Chondrocyte (in vitro differentiated cells): ENCODE measurements at regions not wholly inside any gene's neighbourhood (a gene's known extent, or its start where the extent isn't known, plus 50 kb on each side); places are given as distances from the start of the nearest gene placed in this dataset.

Experiments used
- DNase-seq: peaks from one replicate; pipeline ENCODE4 v3.0.0; 2021; ENCODE audit warnings: mixed read lengths, low spot score
- H3K27ac Mint-ChIP-seq: one replicate; pipeline ENCODE4 v1.8.0; 2021; ENCODE audit warnings: mild to moderate bottlenecking, moderate library complexity, mixed read lengths; ENCODE audit not compliant: unreplicated experiment
- H3K27me3 Mint-ChIP-seq: 2 replicates; pipeline ENCODE4 v1.8.0; 2021; ENCODE audit warnings: low read depth, mixed read lengths
- H3K36me3 Mint-ChIP-seq: 2 replicates; pipeline ENCODE4 v1.8.0; 2021; ENCODE audit warnings: low read depth, mixed read lengths
- H3K4me1 Mint-ChIP-seq: 2 replicates; pipeline ENCODE4 v1.8.0; 2021; ENCODE audit warnings: low read depth, mild to moderate bottlenecking, mixed read lengths
- H3K4me3 Mint-ChIP-seq: one replicate; pipeline ENCODE4 v1.8.0; 2021; ENCODE audit warnings: mild to moderate bottlenecking, moderate library complexity, mixed read lengths; ENCODE audit not compliant: unreplicated experiment
- H3K9me3 Mint-ChIP-seq: 2 replicates; pipeline ENCODE4 v1.8.0; 2021; ENCODE audit warnings: low read depth, mixed read lengths
- TF ChIP-seq, protein P1 (sequence below): fragments of 200-600 bp; sonication (generic); IDR thresholded peaks from 2 replicates; pipeline ENCODE4 v1.5.0; 2021; ENCODE audit warnings: antibody characterized with exemption, mild to moderate bottlenecking, moderate library complexity

DNA sequence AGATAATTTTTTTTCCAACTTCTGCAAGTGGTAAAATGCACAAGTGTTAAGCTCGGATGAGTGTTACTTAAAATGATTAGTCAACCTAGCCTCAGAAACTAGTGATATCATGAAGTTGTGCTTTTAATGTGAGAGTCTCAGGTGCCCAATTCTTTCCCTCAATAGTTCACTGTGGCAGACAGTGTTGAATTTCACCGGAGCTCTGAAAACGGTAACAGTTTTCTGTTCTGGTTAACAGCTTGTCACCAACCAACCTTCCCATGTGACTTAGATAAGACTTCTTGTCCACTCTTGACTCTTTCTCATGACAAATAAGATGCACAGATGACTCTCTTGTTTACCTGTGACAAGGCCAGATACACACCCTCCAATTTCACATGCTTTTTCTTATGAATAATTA, 125.5 kb downstream of the OSTF1 start:
- Mint-ChIP-seq H3K36me3 (peaks cover 8% of the 10 kb centered on the region), H3K4me1 (no peaks in the 10 kb centered on the region), H3K9me3 (no peaks in the 10 kb centered on the region), H3K27me3 (peaks cover 31% of the 10 kb centered on the region), H3K4me3 (no peak overlapping the region), H3K27ac (no peak overlapping the region)
- TF ChIP-seq, protein P1, sequence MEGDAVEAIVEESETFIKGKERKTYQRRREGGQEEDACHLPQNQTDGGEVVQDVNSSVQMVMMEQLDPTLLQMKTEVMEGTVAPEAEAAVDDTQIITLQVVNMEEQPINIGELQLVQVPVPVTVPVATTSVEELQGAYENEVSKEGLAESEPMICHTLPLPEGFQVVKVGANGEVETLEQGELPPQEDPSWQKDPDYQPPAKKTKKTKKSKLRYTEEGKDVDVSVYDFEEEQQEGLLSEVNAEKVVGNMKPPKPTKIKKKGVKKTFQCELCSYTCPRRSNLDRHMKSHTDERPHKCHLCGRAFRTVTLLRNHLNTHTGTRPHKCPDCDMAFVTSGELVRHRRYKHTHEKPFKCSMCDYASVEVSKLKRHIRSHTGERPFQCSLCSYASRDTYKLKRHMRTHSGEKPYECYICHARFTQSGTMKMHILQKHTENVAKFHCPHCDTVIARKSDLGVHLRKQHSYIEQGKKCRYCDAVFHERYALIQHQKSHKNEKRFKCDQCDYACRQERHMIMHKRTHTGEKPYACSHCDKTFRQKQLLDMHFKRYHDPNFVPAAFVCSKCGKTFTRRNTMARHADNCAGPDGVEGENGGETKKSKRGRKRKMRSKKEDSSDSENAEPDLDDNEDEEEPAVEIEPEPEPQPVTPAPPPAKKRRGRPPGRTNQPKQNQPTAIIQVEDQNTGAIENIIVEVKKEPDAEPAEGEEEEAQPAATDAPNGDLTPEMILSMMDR, result no peak
- DNase-seq, result no peak

DNA sequence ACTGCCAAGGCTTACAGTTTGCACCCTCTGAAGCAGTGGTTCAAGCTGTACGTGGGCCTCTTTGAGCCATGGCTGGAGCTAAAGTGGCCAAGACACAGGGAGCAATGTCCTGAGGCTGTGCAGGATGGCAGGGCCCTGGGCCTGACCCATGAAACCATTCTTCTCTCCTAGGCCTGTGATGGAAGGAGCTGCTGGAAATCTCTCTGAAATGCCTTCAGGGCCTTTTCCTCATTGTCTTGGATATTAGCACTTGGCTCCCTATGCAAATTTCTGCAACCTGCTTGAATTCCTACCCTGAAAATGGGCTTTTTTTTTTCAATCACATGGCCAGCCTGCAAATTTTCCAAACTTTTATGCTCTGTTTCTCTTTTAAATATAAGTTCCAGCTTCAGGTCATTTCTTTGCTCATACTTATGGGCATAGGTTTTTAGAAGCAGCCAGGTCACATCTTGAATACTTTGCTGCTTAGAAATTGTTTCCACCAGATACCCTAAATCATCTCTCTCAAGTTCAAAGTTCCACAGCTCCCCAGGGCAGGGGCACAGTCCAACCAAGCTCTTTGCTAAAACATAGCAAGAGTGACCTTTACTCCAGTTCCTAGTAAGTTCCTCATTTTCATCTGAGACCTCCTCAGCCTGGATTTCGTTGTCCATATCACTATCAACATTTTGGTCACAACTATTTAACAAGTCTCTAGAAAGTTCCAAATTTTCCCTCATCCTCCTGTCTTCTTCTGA, 138.3 kb downstream of the OSTF1 start:
- Mint-ChIP-seq H3K9me3 (peaks cover 29% of the 10 kb centered on the region), H3K4me3 (no peak overlapping the region), H3K4me1 (peaks cover 14% of the 10 kb centered on the region), H3K27me3 (no peaks in the 10 kb centered on the region), H3K36me3 (peaks cover 19% of the 10 kb centered on the region), H3K27ac (no peak overlapping the region)
- DNase-seq, result no peak
- TF ChIP-seq, protein P1, result no peak

DNA sequence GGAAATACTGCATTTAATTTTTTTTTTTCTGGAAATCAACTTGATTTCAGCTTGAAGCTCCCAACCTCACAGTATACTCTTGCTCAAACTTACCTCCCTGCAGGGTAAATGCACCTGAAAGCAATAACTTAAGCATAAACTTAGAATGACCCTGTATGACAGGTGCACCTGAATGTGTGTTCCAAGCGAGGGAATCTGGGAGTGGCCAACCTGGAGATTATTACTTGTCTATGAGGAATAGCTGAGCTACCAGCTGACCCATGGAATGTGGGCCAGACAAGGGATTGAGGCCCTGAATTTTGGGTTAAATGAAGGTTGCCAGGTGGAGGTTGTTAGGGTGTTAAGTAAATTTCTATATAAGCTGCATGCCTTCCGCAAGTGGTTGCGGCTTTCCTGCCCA, 140.6 kb downstream of the OSTF1 start:
- DNase-seq, result no peak
- no peak overlapping the region for H3K27ac Mint-ChIP-seq
- H3K4me3 Mint-ChIP-seq, result no peak overlapping the region
- peaks cover 20% of the 10 kb centered on the region for H3K9me3 Mint-ChIP-seq
- H3K4me1 Mint-ChIP-seq, result peaks cover 14% of the 10 kb centered on the region
- peaks cover 14% of the 10 kb centered on the region for H3K36me3 Mint-ChIP-seq
- no peaks in the 10 kb centered on the region for H3K27me3 Mint-ChIP-seq
- TF ChIP-seq, protein P1, result no peak

DNA sequence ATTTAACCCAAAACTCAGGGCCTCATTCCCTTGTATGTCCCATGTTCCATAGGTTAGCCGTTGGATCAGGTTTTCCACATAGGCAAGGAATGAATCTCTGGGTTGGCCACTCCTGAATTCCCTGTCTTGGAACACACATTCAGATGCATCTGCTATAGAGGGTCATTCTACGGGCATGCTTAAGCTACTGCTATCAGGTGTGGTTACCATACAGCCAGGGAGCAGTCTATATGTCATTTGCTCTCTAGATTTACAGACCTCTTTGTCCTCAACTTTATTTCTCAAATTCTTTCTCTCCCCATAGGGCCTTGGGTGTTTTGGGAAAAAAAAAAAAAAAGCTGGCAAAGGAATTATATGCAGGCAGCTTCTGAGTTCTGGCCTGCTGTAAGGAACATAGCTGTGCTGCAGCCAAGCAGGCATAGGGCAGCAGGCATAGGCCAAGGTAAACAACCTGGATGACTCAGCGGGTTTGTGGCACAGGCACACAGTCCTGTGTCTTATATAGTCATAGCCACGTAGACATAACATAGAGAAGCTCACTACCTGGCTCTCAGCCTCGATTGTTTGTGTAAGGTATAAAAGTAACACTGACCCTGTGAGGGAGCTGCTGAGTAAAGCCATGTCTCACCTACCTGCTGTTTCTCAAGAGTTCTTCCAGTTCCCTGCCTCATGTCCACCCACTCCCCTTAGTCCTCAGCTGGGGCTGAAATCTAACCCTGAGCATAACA, 141.5 kb downstream of the OSTF1 start:
- Mint-ChIP-seq H3K36me3 (peaks cover 14% of the 10 kb centered on the region), H3K9me3 (peaks cover 16% of the 10 kb centered on the region), H3K4me3 (no peak overlapping the region), H3K27ac (peak overlapping the region; percentile 18), H3K4me1 (peaks cover 14% of the 10 kb centered on the region), H3K27me3 (no peaks in the 10 kb centered on the region)
- TF ChIP-seq, protein P1, result no peak
- no peak for DNase-seq

DNA sequence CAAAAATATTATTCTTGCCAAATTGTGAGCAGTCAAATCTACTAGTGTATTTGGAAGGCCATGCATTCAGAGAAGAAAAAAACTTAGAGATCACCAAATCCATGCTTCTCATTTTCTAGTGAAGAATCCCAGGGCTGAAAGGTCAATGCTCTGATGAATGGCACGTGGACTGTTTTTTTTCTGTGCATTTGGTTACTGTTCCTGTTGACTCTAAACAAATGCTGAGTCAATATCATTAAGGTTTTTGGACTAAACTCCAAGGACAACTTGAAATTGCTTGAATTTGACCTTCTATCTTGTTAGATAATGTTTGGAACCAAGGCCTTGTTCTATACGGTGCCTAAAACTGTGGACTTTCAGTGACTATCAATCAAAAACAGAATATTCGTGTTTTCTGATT, 142.2 kb downstream of the OSTF1 start:
- TF ChIP-seq, protein P1, result no peak
- DNase-seq, result no peak
- Mint-ChIP-seq H3K9me3 (peaks cover 11% of the 10 kb centered on the region), H3K27me3 (no peaks in the 10 kb centered on the region), H3K27ac (peak overlapping the region; percentile 18), H3K36me3 (peaks cover 12% of the 10 kb centered on the region), H3K4me3 (no peak overlapping the region), H3K4me1 (peaks cover 14% of the 10 kb centered on the region)
